HG03060 (cell line): ENCODE measurements at regions not wholly inside any gene's neighbourhood (a gene's known extent, or its start where the extent isn't known, plus 50 kb on each side); places are given as distances from the start of the nearest gene placed in this dataset.

Experiments
- ATAC-seq: cut with Tn5 transposase; IDR thresholded peaks from one replicate; pipeline ENCODE4 v1.9.1; 2021; ENCODE audit warnings: low read depth, moderate number of reproducible peaks; ENCODE audit not compliant: unreplicated experiment

GRCh38 chr1:164210211-164210739, 348.7 kb upstream of the PBX1 start:
- no peak for ATAC-seq

- ATAC-seq = no peak
Observed at GRCh38 chr1:164223378-164223777, 335.6 kb upstream of the PBX1 start.

- ATAC-seq = no peak
Observed at GRCh38 chr1:164225011-164225410, 334.0 kb upstream of the PBX1 start.

- no peak for ATAC-seq
Observed at GRCh38 chr1:164226977-164227376, 332.0 kb upstream of the PBX1 start.

- no peak for ATAC-seq
Observed at GRCh38 chr1:164228928-164229327, 330.1 kb upstream of the PBX1 start.

GRCh38 chr1:164233149-164233548, 325.8 kb upstream of the PBX1 start:
- ATAC-seq = no peak

- ATAC-seq = no peak
Observed at GRCh38 chr1:164240081-164240480, 318.9 kb upstream of the PBX1 start.

- ATAC-seq = no peak
Observed at GRCh38 chr1:164250365-164250764, 308.6 kb upstream of the PBX1 start.

- ATAC-seq = no peak
Observed at GRCh38 chr1:164256456-164256855, 302.5 kb upstream of the PBX1 start.

GRCh38 chr1:164261691-164262240, 297.2 kb upstream of the PBX1 start:
- ATAC-seq = no peak

GRCh38 chr1:164263540-164263939, 295.4 kb upstream of the PBX1 start:
- no peak for ATAC-seq

GRCh38 chr1:164265232-164265631, 293.8 kb upstream of the PBX1 start:
- ATAC-seq = no peak

- no peak for ATAC-seq
Observed at GRCh38 chr1:164272156-164272555, 286.8 kb upstream of the PBX1 start.

- no peak for ATAC-seq
Observed at GRCh38 chr1:164296172-164296571, 262.8 kb upstream of the PBX1 start.

- no peak for ATAC-seq
Observed at GRCh38 chr1:164308101-164308500, 250.9 kb upstream of the PBX1 start.

GRCh38 chr1:164310166-164310565, 248.8 kb upstream of the PBX1 start:
- no peak for ATAC-seq

GRCh38 chr1:164311377-164311776, 247.6 kb upstream of the PBX1 start:
- no peak for ATAC-seq

GRCh38 chr1:164320790-164321731, 237.9 kb upstream of the PBX1 start:
- ATAC-seq = no peak

GRCh38 chr1:164325786-164326185, 233.2 kb upstream of the PBX1 start:
- no peak for ATAC-seq

GRCh38 chr1:164333387-164333786, 225.6 kb upstream of the PBX1 start:
- ATAC-seq = no peak

GRCh38 chr1:164337394-164337793, 221.6 kb upstream of the PBX1 start:
- ATAC-seq = no peak

- no peak for ATAC-seq
Observed at GRCh38 chr1:164337885-164338284, 221.1 kb upstream of the PBX1 start.
